ENCODE measurements at regions not wholly inside any gene's neighbourhood (a gene's known extent, or its start where the extent isn't known, plus 50 kb on each side); places are given as distances from the start of the nearest gene placed in this dataset.

- Histone ChIP-seq H3K4me1 (ENCODE audit: low read depth) (no peaks in the 10 kb centered on the region), H3K9me3 (no peaks in the 10 kb centered on the region), H3K36me3 (ENCODE audit: low read depth) (no peaks in the 10 kb centered on the region), H3K4me3 (no peak overlapping the region)
- ATAC-seq (no peak), DNase-seq (no peak)
- intact Hi-C loops (cut with DNase I, micrococcal nuclease) = no loop called here
- TF ChIP-seq CTCF (IDR thresholded peaks at IDR 0.05) = no peak
Measured at GRCh38 chr14:62082779-62083178, 320.6 kb downstream of the SNAPC1 start.

GRCh38 chr14:62084020-62084419, 321.8 kb downstream of the SNAPC1 start:
- ATAC-seq = no peak
- H3K4me3 ChIP-seq = no peak overlapping the region
- H3K36me3 ChIP-seq (ENCODE audit: low read depth) = no peaks in the 10 kb centered on the region
- H3K9me3 ChIP-seq = no peaks in the 10 kb centered on the region
- no peak for DNase-seq
- intact Hi-C loops (cut with DNase I, micrococcal nuclease) = no loop called here
- no peaks in the 10 kb centered on the region for H3K4me1 ChIP-seq (ENCODE audit: low read depth)
- no peak for TF ChIP-seq CTCF (IDR thresholded peaks at IDR 0.05)

GRCh38 chr14:62087191-62087590, 325.0 kb downstream of the SNAPC1 start:
- ATAC-seq (no peak), DNase-seq (no peak)
- Histone ChIP-seq H3K36me3 (ENCODE audit: low read depth) (no peaks in the 10 kb centered on the region), H3K4me1 (ENCODE audit: low read depth) (no peaks in the 10 kb centered on the region), H3K9me3 (no peaks in the 10 kb centered on the region), H3K4me3 (no peak overlapping the region)
- intact Hi-C loops (cut with DNase I, micrococcal nuclease) = no loop called here
- no peak for TF ChIP-seq CTCF (IDR thresholded peaks at IDR 0.05)

GRCh38 chr14:62093736-62094135, 331.5 kb downstream of the SNAPC1 start:
- Histone ChIP-seq H3K36me3 (ENCODE audit: low read depth) (no peaks in the 10 kb centered on the region), H3K4me1 (ENCODE audit: low read depth) (no peaks in the 10 kb centered on the region), H3K9me3 (no peaks in the 10 kb centered on the region), H3K4me3 (no peak overlapping the region)
- intact Hi-C loops (cut with DNase I, micrococcal nuclease) = no loop called here
- DNase-seq = no peak
- no peak for ATAC-seq
- TF ChIP-seq CTCF (IDR thresholded peaks at IDR 0.05) = no peak

GRCh38 chr14:62097072-62097471, 334.9 kb downstream of the SNAPC1 start:
- Histone ChIP-seq H3K36me3 (ENCODE audit: low read depth) (no peaks in the 10 kb centered on the region), H3K4me3 (no peak overlapping the region), H3K4me1 (ENCODE audit: low read depth) (no peaks in the 10 kb centered on the region), H3K9me3 (no peaks in the 10 kb centered on the region)
- intact Hi-C loops (cut with DNase I, micrococcal nuclease) = no loop called here
- ATAC-seq = no peak
- TF ChIP-seq CTCF (IDR thresholded peaks at IDR 0.05) = no peak
- DNase-seq = no peak

GRCh38 chr14:62097824-62098223, 335.6 kb downstream of the SNAPC1 start:
- Histone ChIP-seq H3K36me3 (ENCODE audit: low read depth) (no peaks in the 10 kb centered on the region), H3K4me1 (ENCODE audit: low read depth) (no peaks in the 10 kb centered on the region), H3K4me3 (no peak overlapping the region), H3K9me3 (no peaks in the 10 kb centered on the region)
- ATAC-seq (no peak), DNase-seq (no peak)
- intact Hi-C loops (cut with DNase I, micrococcal nuclease) = no loop called here
- no peak for TF ChIP-seq CTCF (IDR thresholded peaks at IDR 0.05)
